ENCODE measurements at regions not wholly inside any gene's neighbourhood (a gene's known extent, or its start where the extent isn't known, plus 50 kb on each side); places are given as distances from the start of the nearest gene placed in this dataset.
"Not testable (repeated sequence)": the region's sequence is repeated elsewhere in the genome, so short reads cannot be mapped to it uniquely, and the experiment has no call there.

DNA sequence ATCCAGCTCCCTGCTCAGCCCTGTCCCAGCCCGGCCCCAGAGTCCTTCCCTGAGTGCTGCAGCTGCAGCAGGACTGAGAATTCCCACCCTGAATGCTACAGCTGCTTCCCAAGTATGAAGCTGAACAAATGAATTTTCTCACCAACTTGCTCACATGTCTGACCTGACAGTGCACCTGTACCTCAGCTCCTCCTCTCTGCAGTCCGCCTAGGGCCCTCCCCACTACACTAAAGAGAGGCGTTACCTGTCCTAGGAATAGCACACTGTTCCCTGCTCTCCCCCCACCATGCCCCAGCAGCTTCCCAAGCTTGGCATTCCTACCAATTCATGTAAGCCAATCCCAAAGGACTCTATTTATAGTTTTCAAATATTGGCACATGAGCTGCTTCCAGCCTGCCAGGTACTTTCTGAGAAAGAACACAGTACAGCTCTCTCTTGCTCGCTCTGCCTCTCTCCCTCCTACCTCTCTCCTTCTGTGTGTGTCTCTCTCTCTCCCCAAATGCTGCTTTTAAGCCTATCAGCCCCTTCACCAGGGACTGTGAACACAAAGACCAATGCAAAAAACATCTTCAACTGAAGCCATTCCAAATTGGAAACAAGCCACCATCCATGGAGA, 400.1 kb downstream of the TNS3 start:
- intact Hi-C loops (cut with DNase I), result no loop called here
- WGBS, 2 donors, result 11 to 13% methylated on average over 4 of the region's 4 CpGs
- no peak overlapping the region for H3K4me3 ChIP-seq
- H3K27ac ChIP-seq, result peak overlapping the region; percentile 36 to 78 (median 60)
- H3K27me3 ChIP-seq, result no peaks in the 10 kb centered on the region
- no peaks in the 10 kb centered on the region for H3K9me3 ChIP-seq
- no peaks in the 10 kb centered on the region for H3K36me3 ChIP-seq (replicated peaks in 1 of 2; ENCODE audit: insufficient read depth in 1 of 2, low read depth in 2 of 2)
- peak; percentile 86 for ATAC-seq
- DNase-seq, result peak; percentile 81 to 90 (median 84)
- H3K4me1 ChIP-seq, result peaks cover 58% of the 10 kb centered on the region
- no peak for TF ChIP-seq POLR2A (IDR thresholded peaks at IDR 0.05)
- TF ChIP-seq, protein P1, sequence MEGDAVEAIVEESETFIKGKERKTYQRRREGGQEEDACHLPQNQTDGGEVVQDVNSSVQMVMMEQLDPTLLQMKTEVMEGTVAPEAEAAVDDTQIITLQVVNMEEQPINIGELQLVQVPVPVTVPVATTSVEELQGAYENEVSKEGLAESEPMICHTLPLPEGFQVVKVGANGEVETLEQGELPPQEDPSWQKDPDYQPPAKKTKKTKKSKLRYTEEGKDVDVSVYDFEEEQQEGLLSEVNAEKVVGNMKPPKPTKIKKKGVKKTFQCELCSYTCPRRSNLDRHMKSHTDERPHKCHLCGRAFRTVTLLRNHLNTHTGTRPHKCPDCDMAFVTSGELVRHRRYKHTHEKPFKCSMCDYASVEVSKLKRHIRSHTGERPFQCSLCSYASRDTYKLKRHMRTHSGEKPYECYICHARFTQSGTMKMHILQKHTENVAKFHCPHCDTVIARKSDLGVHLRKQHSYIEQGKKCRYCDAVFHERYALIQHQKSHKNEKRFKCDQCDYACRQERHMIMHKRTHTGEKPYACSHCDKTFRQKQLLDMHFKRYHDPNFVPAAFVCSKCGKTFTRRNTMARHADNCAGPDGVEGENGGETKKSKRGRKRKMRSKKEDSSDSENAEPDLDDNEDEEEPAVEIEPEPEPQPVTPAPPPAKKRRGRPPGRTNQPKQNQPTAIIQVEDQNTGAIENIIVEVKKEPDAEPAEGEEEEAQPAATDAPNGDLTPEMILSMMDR (IDR thresholded peaks at IDR 0.05), result no peak

DNA sequence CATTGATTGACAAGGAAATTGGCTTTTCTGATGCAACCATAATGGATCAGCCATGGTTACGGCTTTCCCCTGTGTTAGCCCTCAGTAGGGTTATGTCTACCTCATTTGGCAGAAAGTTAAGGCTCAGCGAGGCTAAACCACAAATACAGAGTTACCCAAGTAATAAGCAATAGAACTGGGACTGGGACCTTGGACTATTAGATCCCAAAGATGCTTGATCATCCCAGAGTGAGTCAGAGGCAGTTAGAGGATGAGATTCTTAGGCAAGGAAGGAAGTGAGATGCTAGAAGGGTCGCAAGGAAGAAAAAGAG, 401.4 kb downstream of the TNS3 start:
- ATAC-seq (no peak), DNase-seq (no peak)
- intact Hi-C loops (cut with DNase I), result no loop called here
- Histone ChIP-seq H3K27ac (no peak overlapping the region), H3K4me1 (peaks cover 58% of the 10 kb centered on the region), H3K27me3 (no peaks in the 10 kb centered on the region), H3K36me3 (replicated peaks in 1 of 2; ENCODE audit: insufficient read depth in 1 of 2, low read depth in 2 of 2) (no peaks in the 10 kb centered on the region), H3K4me3 (no peak overlapping the region), H3K9me3 (no peaks in the 10 kb centered on the region)
- TF ChIP-seq POLR2A (IDR thresholded peaks at IDR 0.05), result no peak
- TF ChIP-seq, protein P1 (IDR thresholded peaks at IDR 0.05), result no peak
- WGBS, 2 donors, result 47 to 59% methylated on average over 3 of the region's 3 CpGs

DNA sequence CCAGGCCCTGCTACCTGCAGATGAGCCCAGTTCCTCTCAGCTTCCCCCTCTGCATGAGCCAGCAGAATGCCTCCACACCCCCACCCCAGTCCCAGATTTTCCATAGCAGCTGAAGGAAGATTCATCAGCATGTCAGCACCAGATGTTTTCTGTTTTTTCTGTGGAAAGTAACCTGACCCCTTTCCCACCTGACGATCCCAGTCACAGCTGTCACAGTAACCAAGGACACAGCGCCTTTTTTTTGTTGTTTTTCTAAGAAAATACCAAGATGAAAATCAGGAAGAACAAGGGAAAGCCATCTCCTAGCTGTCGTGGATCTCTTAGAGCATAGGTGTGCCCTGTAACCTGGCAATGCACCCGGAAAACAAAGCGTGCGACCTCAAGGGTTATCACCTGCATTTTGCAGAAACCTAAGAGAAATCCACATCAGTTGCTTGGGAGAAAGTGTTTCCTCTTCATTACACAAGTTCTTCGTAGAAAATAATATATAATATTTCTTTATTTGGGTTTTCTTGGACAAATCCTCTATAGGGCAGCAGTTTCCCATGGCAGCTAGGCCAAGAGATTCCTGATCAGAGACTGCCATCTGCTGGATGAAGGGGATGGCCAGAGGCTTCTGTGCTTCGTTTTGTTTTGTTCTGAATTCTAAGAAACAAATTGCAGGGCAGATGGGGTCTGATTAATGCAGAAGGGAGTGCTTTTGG, 401.9 kb downstream of the TNS3 start:
- TF ChIP-seq, protein P1 (IDR thresholded peaks at IDR 0.05), result peak; percentile 54 to 91 (median 80)
- TF ChIP-seq POLR2A (IDR thresholded peaks at IDR 0.05), result no peak
- no peaks in the 10 kb centered on the region for H3K27me3 ChIP-seq
- no peaks in the 10 kb centered on the region for H3K36me3 ChIP-seq (replicated peaks in 1 of 2; ENCODE audit: insufficient read depth in 1 of 2, low read depth in 2 of 2)
- WGBS, 2 donors, result 28 to 29% methylated on average over 8 of the region's 8 CpGs
- ATAC-seq (peak; percentile 66), DNase-seq (peak; percentile 67 to 76 (median 70))
- no peak overlapping the region for H3K4me3 ChIP-seq
- H3K4me1 ChIP-seq, result peaks cover 53% of the 10 kb centered on the region
- no peaks in the 10 kb centered on the region for H3K9me3 ChIP-seq
- intact Hi-C loops (cut with DNase I), result loop anchor here (5.0 kb wide), 1 partner anchor 1268 kb away; no protein-coding TSS in a partner anchor
- H3K27ac ChIP-seq, result no peak overlapping the region

DNA sequence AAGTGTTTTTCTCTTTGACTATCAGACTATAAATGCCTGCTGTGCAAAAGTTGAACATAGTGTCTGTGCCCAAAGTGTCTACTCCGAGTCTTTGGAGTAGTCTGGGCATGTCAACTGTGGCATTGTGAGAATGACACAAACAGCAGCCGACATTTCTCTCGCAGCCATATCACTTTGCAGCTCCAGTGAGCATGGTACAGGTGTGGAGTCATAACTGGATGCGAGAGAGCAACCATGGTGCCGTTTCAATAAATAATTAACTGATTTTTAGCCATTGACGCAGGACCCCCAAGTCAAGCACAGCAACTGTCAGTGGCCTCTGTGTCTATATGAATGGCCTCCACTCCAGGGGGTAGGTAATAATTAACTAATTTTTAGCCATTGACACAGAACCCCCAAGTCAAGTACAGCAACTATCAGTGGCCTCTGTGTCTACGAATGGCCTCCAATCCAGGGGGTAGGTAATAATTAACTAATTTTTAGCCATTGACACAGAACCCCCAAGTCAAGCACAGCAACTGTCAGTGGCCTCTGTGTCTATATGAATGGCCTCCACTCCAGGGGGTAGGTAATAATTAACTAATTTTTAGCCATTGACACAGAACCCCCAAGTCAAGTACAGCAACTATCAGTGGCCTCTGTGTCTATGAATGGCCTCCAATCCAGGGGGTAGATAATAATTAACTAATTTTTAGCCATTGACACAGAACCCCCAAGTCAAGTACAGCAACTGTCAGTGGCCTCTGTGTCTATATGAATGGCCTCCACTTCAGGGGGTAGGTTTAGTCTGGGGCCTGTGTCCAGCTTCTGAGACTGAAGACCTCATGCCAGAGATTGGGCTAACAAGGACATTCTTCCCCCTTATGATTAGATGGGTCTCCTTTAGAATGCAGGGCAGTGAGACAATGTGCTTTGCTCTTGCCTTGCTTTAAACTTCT, 409.0 kb downstream of the TNS3 start:
- peak; percentile 39 for ATAC-seq
- DNase-seq; H3K4me3 ChIP-seq; intact Hi-C loops (cut with DNase I); H3K27me3 ChIP-seq; H3K4me1 ChIP-seq; H3K36me3 ChIP-seq (replicated peaks in 1 of 2; ENCODE audit: insufficient read depth in 1 of 2, low read depth in 2 of 2); H3K9me3 ChIP-seq: not testable (repeated sequence)
- peak overlapping the region; percentile 30 to 79 (median 60) for H3K27ac ChIP-seq
- 34 to 36% methylated on average over 7 of the region's 7 CpGs for WGBS, 2 donors

DNA sequence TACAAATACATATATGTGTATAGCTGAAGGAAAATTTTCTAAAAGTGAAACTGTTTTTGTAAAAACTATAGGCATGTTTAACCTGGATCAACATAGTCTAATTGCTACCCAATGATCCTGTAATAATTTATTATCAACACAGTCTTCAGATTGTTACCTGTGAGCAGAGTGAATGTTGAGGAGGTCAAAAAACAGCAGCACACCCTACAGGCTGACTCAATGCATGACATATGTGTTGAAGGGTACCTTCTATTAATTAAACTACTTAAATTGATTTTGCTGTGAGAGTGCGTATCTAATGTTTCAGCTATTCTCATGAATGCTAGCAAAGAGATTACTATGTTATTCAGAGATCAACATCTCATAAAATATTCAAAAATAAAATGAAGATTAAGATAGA, 411.4 kb downstream of the TNS3 start:
- TF ChIP-seq POLR2A (IDR thresholded peaks at IDR 0.05), result no peak
- TF ChIP-seq, protein P1 (IDR thresholded peaks at IDR 0.05), result peak in 3 of 7 experiments; percentile 14 to 27 (median 24)
- WGBS, 2 donors, result 86 to 90% methylated on average over 1 of the region's 1 CpG
- intact Hi-C loops (cut with DNase I), result no loop called here
- H3K27me3 ChIP-seq, result no peaks in the 10 kb centered on the region
- H3K36me3 ChIP-seq (replicated peaks in 1 of 2; ENCODE audit: insufficient read depth in 1 of 2, low read depth in 2 of 2), result no peaks in the 10 kb centered on the region
- DNase-seq, result no peak
- peak; percentile 38 for ATAC-seq
- no peak overlapping the region for H3K4me3 ChIP-seq
- no peaks in the 10 kb centered on the region for H3K9me3 ChIP-seq
- peaks cover 6% of the 10 kb centered on the region for H3K4me1 ChIP-seq
- no peak overlapping the region for H3K27ac ChIP-seq
